Smooth muscle cell (in vitro differentiated cells): ENCODE measurements at regions not wholly inside any gene's neighbourhood (a gene's known extent, or its start where the extent isn't known, plus 50 kb on each side); places are given as distances from the start of the nearest gene placed in this dataset.

Experiments used
- DNase-seq: peaks from one replicate; lab custom pipeline; 2025; ENCODE audit not compliant: unreplicated experiment; lab: John Stamatoyannopoulos, UW
- H2AFZ ChIP-seq: fragments of 200-600 bp; sonication (generic); 2 replicates; pipeline ENCODE4 v1.6.0; 2016; ENCODE audit warnings: antibody characterized with exemption, low read depth, mild to moderate bottlenecking
- H3F3A ChIP-seq: fragments of 200-600 bp; sonication (generic); 2 replicates; pipeline ENCODE4 v1.6.0; 2017; ENCODE audit warnings: antibody characterized with exemption, low read depth
- H3K27ac ChIP-seq: fragments of 200-600 bp; sonication (generic); 2 replicates; pipeline ENCODE4 v1.5.1; 2016; ENCODE audit warnings: low read depth, mild to moderate bottlenecking
- H3K27me3 ChIP-seq: fragments of 200-600 bp; sonication (generic); 2 replicates; pipeline ENCODE4 v1.6.1; 2016; ENCODE audit warnings: low read depth, mild to moderate bottlenecking
- H3K36me3 ChIP-seq: fragments of 200-600 bp; sonication (generic); 2 replicates; pipeline ENCODE4 v1.5.1; 2016; ENCODE audit warnings: low read depth
- H3K4me1 ChIP-seq: fragments of 200-600 bp; sonication (generic); 2 replicates; pipeline ENCODE4 v1.5.1; 2016; ENCODE audit warnings: low read depth
- H3K4me2 ChIP-seq: fragments of 200-600 bp; sonication (generic); 2 replicates; pipeline ENCODE4 v1.6.0; 2016; ENCODE audit warnings: mild to moderate bottlenecking
- H3K4me3 ChIP-seq: fragments of 200-600 bp; sonication (generic); 2 replicates; pipeline ENCODE4 v1.5.1; 2016; ENCODE audit warnings: mild to moderate bottlenecking
- H3K79me2 ChIP-seq: fragments of 200-600 bp; sonication (generic); 2 replicates; pipeline ENCODE4 v1.6.0; 2016; ENCODE audit warnings: low read depth, mild to moderate bottlenecking
- H3K9ac ChIP-seq: fragments of 200-600 bp; sonication (generic); 2 replicates; pipeline ENCODE4 v1.6.0; 2016; ENCODE audit warnings: low read depth
- H3K9me3 ChIP-seq: fragments of 200-600 bp; sonication (generic); replicated peaks from 2 replicates; pipeline ENCODE4 v1.5.1; 2016; ENCODE audit warnings: low read depth
- H4K20me1 ChIP-seq: fragments of 200-600 bp; sonication (generic); 2 replicates; pipeline ENCODE4 v1.6.0; 2016; ENCODE audit warnings: low read depth
- whole genome bisulfite sequencing: methylation state at CpG from one replicate; pipeline ENCODE4 v1.1.7; 2016; ENCODE audit warnings: low lambda C conversion rate; 5-methylcytosine and 5-hydroxymethylcytosine counted together
- TF ChIP-seq, protein P1 (sequence below): fragments of 200-600 bp; sonication (generic); IDR thresholded peaks from 2 replicates; pipeline ENCODE4 v1.5.1; 2017; ENCODE audit warnings: borderline replicate concordance, mild to moderate bottlenecking, antibody characterized with exemption; ENCODE audit not compliant: insufficient read depth, poor library complexity, severe bottlenecking

DNA sequence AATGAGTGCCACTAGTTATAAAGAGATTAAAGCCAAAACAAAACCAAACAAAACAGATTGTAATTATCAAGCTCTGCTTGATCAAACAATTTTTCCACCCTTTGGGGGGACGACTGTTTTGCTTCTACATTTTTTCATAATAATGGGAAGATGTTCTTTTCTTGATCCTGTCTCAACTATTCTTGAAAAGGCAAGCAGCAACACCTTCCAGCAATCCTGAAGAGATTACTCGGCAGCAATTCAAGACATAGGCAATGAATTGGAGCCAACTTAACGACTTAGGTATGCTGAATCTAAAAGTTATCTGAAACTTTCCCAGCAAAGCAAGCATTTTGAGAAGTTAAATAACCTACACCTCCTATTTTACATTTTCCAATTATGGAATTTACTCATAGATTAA is 69.9 kb upstream of the SLC38A4 start:
- H3K27me3 ChIP-seq: no peaks in the 10 kb centered on the region
- no peak overlapping the region for H3K9ac ChIP-seq
- H3K79me2 ChIP-seq: no peaks in the 10 kb centered on the region
- H3K4me3 ChIP-seq: no peak overlapping the region
- TF ChIP-seq, protein P1, sequence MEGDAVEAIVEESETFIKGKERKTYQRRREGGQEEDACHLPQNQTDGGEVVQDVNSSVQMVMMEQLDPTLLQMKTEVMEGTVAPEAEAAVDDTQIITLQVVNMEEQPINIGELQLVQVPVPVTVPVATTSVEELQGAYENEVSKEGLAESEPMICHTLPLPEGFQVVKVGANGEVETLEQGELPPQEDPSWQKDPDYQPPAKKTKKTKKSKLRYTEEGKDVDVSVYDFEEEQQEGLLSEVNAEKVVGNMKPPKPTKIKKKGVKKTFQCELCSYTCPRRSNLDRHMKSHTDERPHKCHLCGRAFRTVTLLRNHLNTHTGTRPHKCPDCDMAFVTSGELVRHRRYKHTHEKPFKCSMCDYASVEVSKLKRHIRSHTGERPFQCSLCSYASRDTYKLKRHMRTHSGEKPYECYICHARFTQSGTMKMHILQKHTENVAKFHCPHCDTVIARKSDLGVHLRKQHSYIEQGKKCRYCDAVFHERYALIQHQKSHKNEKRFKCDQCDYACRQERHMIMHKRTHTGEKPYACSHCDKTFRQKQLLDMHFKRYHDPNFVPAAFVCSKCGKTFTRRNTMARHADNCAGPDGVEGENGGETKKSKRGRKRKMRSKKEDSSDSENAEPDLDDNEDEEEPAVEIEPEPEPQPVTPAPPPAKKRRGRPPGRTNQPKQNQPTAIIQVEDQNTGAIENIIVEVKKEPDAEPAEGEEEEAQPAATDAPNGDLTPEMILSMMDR: no peak
- no peaks in the 10 kb centered on the region for H3K9me3 ChIP-seq
- no peaks in the 10 kb centered on the region for H3K4me1 ChIP-seq
- H3F3A ChIP-seq: no peaks in the 10 kb centered on the region
- WGBS: 55% methylated on average over 3 of the region's 3 CpGs
- H3K4me2 ChIP-seq: no peak overlapping the region
- H3K27ac ChIP-seq: no peak overlapping the region
- H2AFZ ChIP-seq: no peak overlapping the region
- DNase-seq: no peak
- no peaks in the 10 kb centered on the region for H3K36me3 ChIP-seq
- no peaks in the 10 kb centered on the region for H4K20me1 ChIP-seq

DNA sequence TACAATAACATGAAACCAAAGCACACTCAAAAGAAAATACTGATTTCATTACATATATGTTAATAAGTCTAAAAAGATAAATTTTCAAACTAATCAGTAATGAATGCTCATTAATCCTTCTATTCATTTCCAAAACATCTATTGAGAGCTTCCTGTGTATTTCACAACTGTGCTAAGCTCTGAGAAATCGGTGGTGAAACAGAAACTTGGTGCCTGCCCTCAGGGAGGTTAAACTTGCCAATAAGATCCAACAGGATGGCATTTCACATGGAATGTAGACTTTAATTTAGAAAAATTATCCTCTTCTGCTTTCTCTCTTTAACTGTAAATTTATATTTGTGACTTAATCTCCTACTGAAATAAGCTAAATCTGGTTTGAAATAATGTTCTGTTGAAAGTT is 70.9 kb upstream of the SLC38A4 start:
- H3K9me3 ChIP-seq: no peaks in the 10 kb centered on the region
- WGBS: 0% methylated on average over 1 of the region's 1 CpG
- no peak for DNase-seq

DNA sequence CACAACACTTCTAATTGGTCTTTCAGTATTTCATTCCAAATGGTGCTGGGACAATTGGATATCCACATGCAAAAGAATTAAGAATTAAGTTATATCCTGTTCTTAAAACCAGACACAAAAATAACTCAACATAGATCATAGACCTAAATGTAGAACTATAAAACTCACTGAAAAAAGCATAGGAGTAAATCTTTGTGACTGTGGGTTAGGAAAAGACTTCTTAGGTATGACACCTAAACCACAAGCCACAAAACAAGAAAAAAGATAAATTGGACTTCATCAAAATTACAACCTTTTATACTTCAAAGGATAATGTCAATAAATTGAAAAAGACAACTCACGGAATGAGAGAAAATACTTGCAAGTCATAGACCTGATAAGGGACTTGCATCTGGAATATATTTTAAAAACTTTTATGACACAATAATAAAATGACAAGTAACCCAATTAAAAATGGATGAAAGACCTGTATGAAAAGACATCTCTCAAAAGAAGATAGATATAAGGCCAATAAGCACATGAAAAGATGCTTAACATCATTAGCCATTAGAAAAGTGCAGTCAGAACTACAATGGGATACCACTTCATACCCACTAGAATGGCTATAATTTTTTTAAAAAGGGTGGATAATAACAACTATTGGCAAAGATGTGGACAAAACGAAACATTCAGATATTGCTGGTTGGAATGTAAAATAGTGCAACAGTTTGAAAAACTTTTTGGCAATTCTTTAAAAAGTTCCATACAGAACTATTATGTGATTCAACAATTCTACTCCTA is 72.5 kb upstream of the SLC38A4 start:
- Histone ChIP-seq H3K27me3 (no peaks in the 10 kb centered on the region), H3K36me3 (no peaks in the 10 kb centered on the region), H3K9ac (no peak overlapping the region), H3K4me3 (no peak overlapping the region), H3K9me3 (no peaks in the 10 kb centered on the region), H3F3A (no peaks in the 10 kb centered on the region), H3K4me1 (no peaks in the 10 kb centered on the region), H4K20me1 (no peaks in the 10 kb centered on the region), H3K27ac (no peak overlapping the region), H3K79me2 (no peaks in the 10 kb centered on the region), H2AFZ (no peak overlapping the region), H3K4me2 (no peak overlapping the region)
- TF ChIP-seq, protein P1: no peak
- WGBS: 79% methylated on average over 2 of the region's 2 CpGs
- no peak for DNase-seq

More for the DNA sequence above, 70.9 kb upstream of the SLC38A4 start:
- Histone ChIP-seq H3K4me3 (no peak overlapping the region), H3F3A (no peaks in the 10 kb centered on the region), H3K4me2 (no peak overlapping the region), H3K79me2 (no peaks in the 10 kb centered on the region), H3K36me3 (no peaks in the 10 kb centered on the region), H3K9ac (no peak overlapping the region), H3K27me3 (no peaks in the 10 kb centered on the region), H2AFZ (no peak overlapping the region), H4K20me1 (no peaks in the 10 kb centered on the region), H3K4me1 (no peaks in the 10 kb centered on the region), H3K27ac (no peak overlapping the region)
- TF ChIP-seq, protein P1: no peak

DNA sequence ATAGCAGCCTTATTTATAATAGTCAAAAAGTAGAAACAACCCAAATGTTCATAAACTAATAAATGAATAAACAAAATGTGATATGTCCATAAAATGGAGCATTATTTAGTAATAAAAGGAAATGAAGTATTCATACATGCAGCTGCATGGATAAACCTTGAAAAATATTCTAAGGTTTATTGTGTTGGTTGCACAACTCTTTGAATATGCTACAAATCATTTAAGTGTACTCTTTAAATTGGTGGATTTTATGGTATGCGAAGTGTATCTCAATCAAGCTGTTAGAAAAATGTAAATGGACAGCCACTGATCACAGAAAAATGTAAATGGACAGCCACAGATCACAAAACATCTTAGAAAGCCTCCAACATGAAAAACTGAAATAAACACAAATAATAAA is 73.2 kb upstream of the SLC38A4 start:
- Histone ChIP-seq H3K79me2 (no peaks in the 10 kb centered on the region), H3K4me1 (no peaks in the 10 kb centered on the region), H3K9ac (no peak overlapping the region), H3F3A (no peaks in the 10 kb centered on the region), H3K36me3 (no peaks in the 10 kb centered on the region), H4K20me1 (no peaks in the 10 kb centered on the region), H3K27ac (no peak overlapping the region), H2AFZ (no peak overlapping the region), H3K4me3 (no peak overlapping the region), H3K9me3 (no peaks in the 10 kb centered on the region), H3K27me3 (no peaks in the 10 kb centered on the region), H3K4me2 (no peak overlapping the region)
- DNase-seq: no peak
- 85% methylated on average over 1 of the region's 1 CpG for WGBS
- TF ChIP-seq, protein P1: no peak
